HEK293 (cell line): ENCODE measurements at regions not wholly inside any gene's neighbourhood (a gene's known extent, or its start where the extent isn't known, plus 50 kb on each side); places are given as distances from the start of the nearest gene placed in this dataset.

Experiments used
- CTCF ChIA-PET: fragments of 350-600 bp; formaldehyde crosslinking; extraction: SDS; loops from one replicate; lab custom pipeline; 2021; ENCODE audit warnings: antibody characterized with exemption; lab: Yijun Ruan, JAX
- POLR2A ChIA-PET: fragments of 300-600 bp; formaldehyde crosslinking; extraction: SDS; loops from one replicate; lab custom pipeline; 2020; ENCODE audit warnings: antibody characterized with exemption, inconsistent platforms; lab: Yijun Ruan, JAX
- H3K27ac ChIP-seq: fragments of 200-500 bp; sonication (Bioruptor generic); 2 replicates; pipeline ENCODE4 v1.5.1; 2014; ENCODE audit warnings: low read depth, low read length, control low read depth, inconsistent platforms; ENCODE audit errors: extremely low read depth
- H3K36me3 ChIP-seq, 2 experiments: fragments of 200-500 bp in 1 of 2; sonication (Bioruptor generic) in 1 of 2; 1 replicate in 1 of 2; 2 replicates in 1 of 2; pipeline ENCODE4 v1.5.1; 2014 to 2017; ENCODE audit warnings: inconsistent platforms in 2 of 2, low read length in 2 of 2; ENCODE audit not compliant: control insufficient read depth in 2 of 2, insufficient read depth in 1 of 2
- H3K4me1 ChIP-seq: fragments of 200-500 bp; sonication (Bioruptor generic); 2 replicates; pipeline ENCODE4 v1.5.1; 2014; ENCODE audit warnings: mild to moderate bottlenecking, low read length, inconsistent platforms; ENCODE audit not compliant: control insufficient read depth, insufficient read depth
- H3K4me3 ChIP-seq: 2 replicates; pipeline ENCODE4 v1.5.1; 2011; ENCODE audit warnings: low read depth, mild to moderate bottlenecking, control low read depth, low read length, moderate library complexity
- H3K9me3 ChIP-seq: fragments of 200-500 bp; sonication (Bioruptor generic); 2 replicates; pipeline ENCODE4 v1.5.1; 2014; ENCODE audit warnings: low read depth, low read length, inconsistent platforms; ENCODE audit not compliant: control insufficient read depth, insufficient read depth
- FEZF1 ChIP-seq: fragments of 450-650 bp; formaldehyde crosslinking; IDR thresholded peaks from 2 replicates; pipeline ENCODE4 v1.5.1; 2016; ENCODE audit warnings: missing biosample characterization, missing genetic modification characterization
- GLIS2 ChIP-seq: fragments of 450-650 bp; formaldehyde crosslinking; IDR thresholded peaks from 2 replicates; pipeline ENCODE4 v1.5.1; 2016; ENCODE audit warnings: missing biosample characterization, missing genetic modification characterization
- HOXA7 ChIP-seq: sonication (generic); formaldehyde crosslinking; IDR thresholded peaks from 2 replicates; pipeline ENCODE4 v1.8.1; 2022; ENCODE audit warnings: missing genetic modification reagents, borderline replicate concordance
- KLF10 ChIP-seq: fragments of 450-650 bp; IDR thresholded peaks from 2 replicates; pipeline ENCODE4 v1.5.1; 2018; ENCODE audit warnings: missing biosample characterization, mild to moderate bottlenecking, missing genetic modification characterization
- MZF1 ChIP-seq: fragments of 450-650 bp; formaldehyde crosslinking; IDR thresholded peaks from 2 replicates; pipeline ENCODE4 v1.5.1; 2017; ENCODE audit warnings: missing biosample characterization, missing genetic modification characterization, borderline replicate concordance
- RBAK ChIP-seq: fragments of 450-650 bp; formaldehyde crosslinking; IDR thresholded peaks from 2 replicates; pipeline ENCODE4 v1.5.1; 2016; ENCODE audit warnings: missing biosample characterization, missing genetic modification characterization
- ZNF10 ChIP-seq: fragments of 450-650 bp; formaldehyde crosslinking; IDR thresholded peaks from 2 replicates; pipeline ENCODE4 v1.5.1; 2017; ENCODE audit warnings: missing biosample characterization, missing genetic modification characterization
- ZNF184 ChIP-seq: fragments of 450-650 bp; IDR thresholded peaks from 2 replicates; pipeline ENCODE4 v1.5.1; 2018; ENCODE audit warnings: missing biosample characterization, mild to moderate bottlenecking, missing genetic modification characterization
- ZNF302 ChIP-seq: fragments of 450-650 bp; formaldehyde crosslinking; IDR thresholded peaks from 2 replicates; pipeline ENCODE4 v1.5.1; 2016; ENCODE audit warnings: missing biosample characterization, missing genetic modification characterization, low read depth
- ZNF544 ChIP-seq: fragments of 450-650 bp; formaldehyde crosslinking; IDR thresholded peaks from 2 replicates; pipeline ENCODE4 v1.5.0; 2017; ENCODE audit warnings: missing biosample characterization, missing genetic modification characterization
- ZNF629 ChIP-seq: fragments of 450-650 bp; formaldehyde crosslinking; IDR thresholded peaks from 2 replicates; pipeline ENCODE4 v1.5.1; 2017; ENCODE audit warnings: missing biosample characterization, missing genetic modification characterization
- ZNF654 ChIP-seq: fragments of 450-650 bp; formaldehyde crosslinking; IDR thresholded peaks from 2 replicates; pipeline ENCODE4 v1.5.1; 2016; ENCODE audit warnings: low read depth, missing biosample characterization, missing genetic modification characterization
- ZNF701 ChIP-seq: fragments of 450-650 bp; formaldehyde crosslinking; IDR thresholded peaks from 2 replicates; pipeline ENCODE4 v1.5.1; 2016; ENCODE audit warnings: missing biosample characterization, missing genetic modification characterization
- TF ChIP-seq, protein P1 (sequence below): sonication (generic); formaldehyde crosslinking; IDR thresholded peaks from 2 replicates; pipeline ENCODE4 v1.8.1; 2022; ENCODE audit warnings: mild to moderate bottlenecking, moderate library complexity, missing genetic modification reagents
- TF ChIP-seq, protein P2 (sequence below): fragments of 450-650 bp; formaldehyde crosslinking; IDR thresholded peaks from 2 replicates; pipeline ENCODE4 v1.5.1; 2017; ENCODE audit warnings: missing biosample characterization, mild to moderate bottlenecking, missing genetic modification characterization, moderate library complexity
- TF ChIP-seq, protein P3 (sequence below): fragments of 450-650 bp; formaldehyde crosslinking; IDR thresholded peaks from 2 replicates; pipeline ENCODE4 v1.5.1; 2017; ENCODE audit warnings: missing biosample characterization, missing genetic modification characterization
- TF ChIP-seq, protein P4 (sequence below): fragments of 450-650 bp; formaldehyde crosslinking; conservative IDR thresholded peaks from 2 replicates; pipeline ENCODE4 v1.5.1; 2016; ENCODE audit warnings: low read depth, missing biosample characterization, missing genetic modification characterization
- TF ChIP-seq, protein P5 (sequence below): fragments of 450-650 bp; formaldehyde crosslinking; IDR thresholded peaks from 2 replicates; pipeline ENCODE4 v1.5.1; 2016; ENCODE audit warnings: missing biosample characterization, missing genetic modification characterization
- TF ChIP-seq, protein P6 (sequence below): fragments of 450-650 bp; formaldehyde crosslinking; optimal IDR thresholded peaks from 2 replicates; pipeline ENCODE3; 2016; ENCODE audit warnings: missing biosample characterization, mild to moderate bottlenecking, missing genetic modification characterization
- TF ChIP-seq, protein P7 (sequence below): fragments of 450-650 bp; formaldehyde crosslinking; IDR thresholded peaks from 2 replicates; pipeline ENCODE4 v1.5.1; 2016; ENCODE audit warnings: missing biosample characterization, missing genetic modification characterization, low read depth

DNA sequence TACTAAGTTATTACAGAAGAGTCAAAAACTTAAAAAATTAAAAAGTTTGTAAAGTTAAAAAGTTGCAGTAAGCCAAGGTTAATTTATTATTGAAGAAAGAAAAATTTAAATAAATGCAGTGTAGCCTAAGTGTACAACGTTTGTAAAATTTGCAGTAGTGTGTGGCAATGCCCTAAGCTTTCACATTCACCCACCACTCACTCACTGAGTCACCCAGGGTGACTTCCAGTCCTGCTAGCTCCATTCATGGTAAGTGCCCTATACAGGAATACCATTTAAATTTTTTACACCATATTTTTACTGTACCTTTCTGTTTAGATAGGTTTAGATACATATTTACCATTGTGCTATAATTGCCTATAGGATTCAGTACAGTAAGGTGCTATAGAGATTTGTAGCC is 88.6 kb downstream of the CTH start (continued):
- TF ChIP-seq, protein P1, sequence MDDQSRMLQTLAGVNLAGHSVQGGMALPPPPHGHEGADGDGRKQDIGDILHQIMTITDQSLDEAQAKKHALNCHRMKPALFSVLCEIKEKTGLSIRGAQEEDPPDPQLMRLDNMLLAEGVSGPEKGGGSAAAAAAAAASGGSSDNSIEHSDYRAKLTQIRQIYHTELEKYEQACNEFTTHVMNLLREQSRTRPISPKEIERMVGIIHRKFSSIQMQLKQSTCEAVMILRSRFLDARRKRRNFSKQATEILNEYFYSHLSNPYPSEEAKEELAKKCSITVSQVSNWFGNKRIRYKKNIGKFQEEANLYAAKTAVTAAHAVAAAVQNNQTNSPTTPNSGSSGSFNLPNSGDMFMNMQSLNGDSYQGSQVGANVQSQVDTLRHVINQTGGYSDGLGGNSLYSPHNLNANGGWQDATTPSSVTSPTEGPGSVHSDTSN (CRISPR knock-in tag), result no peak
- TF ChIP-seq HOXA7 (CRISPR knock-in tag) (no peak), ZNF544 (no peak), ZNF629 (no peak), ZNF302 (tag by site-specific recombination) (no peak), GLIS2 (no peak), RBAK (tag by site-specific recombination) (no peak), ZNF184 (no peak)
- TF ChIP-seq, protein P2, sequence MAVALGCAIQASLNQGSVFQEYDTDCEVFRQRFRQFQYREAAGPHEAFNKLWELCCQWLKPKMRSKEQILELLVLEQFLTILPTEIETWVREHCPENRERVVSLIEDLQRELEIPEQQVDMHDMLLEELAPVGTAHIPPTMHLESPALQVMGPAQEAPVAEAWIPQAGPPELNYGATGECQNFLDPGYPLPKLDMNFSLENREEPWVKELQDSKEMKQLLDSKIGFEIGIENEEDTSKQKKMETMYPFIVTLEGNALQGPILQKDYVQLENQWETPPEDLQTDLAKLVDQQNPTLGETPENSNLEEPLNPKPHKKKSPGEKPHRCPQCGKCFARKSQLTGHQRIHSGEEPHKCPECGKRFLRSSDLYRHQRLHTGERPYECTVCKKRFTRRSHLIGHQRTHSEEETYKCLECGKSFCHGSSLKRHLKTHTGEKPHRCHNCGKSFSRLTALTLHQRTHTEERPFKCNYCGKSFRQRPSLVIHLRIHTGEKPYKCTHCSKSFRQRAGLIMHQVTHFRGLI, result no peak
- TF ChIP-seq, all 188 proteins: peak for 0

DNA sequence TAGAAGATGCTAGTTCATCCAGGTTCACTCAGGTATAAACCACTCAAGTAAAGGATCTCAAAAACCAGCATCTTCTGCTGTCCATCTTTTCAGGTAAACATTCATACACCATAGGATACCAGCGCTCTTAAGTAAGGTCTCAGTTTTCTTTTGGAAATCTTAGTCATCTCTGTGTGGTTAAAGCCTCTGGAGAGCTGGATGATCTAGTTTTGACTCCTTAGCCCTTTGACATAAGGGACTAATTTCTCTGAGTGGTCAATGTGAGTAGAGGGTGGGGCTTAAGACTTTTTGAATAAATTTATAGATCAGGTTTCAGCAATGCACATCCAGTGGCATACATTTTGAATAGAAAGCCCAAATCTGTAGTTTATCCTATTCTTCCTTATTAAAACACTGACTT is 92.3 kb downstream of the CTH start:
- Histone ChIP-seq H3K9me3 (no peaks in the 10 kb centered on the region), H3K36me3 (no peaks in the 10 kb centered on the region), H3K27ac (no peak overlapping the region), H3K4me1 (peaks cover 4% of the 10 kb centered on the region), H3K4me3 (no peak overlapping the region)
- ChIA-PET CTCF (no interaction called here), POLR2A (no interaction called here)
- TF ChIP-seq ZNF10 (tag by site-specific recombination) (no peak), MZF1 (tag by site-specific recombination) (no peak), ZNF654 (tag by site-specific recombination) (no peak), KLF10 (tag by site-specific recombination) (no peak), FEZF1 (tag by site-specific recombination) (no peak), ZNF701 (tag by site-specific recombination) (no peak)
- TF ChIP-seq, protein P3, sequence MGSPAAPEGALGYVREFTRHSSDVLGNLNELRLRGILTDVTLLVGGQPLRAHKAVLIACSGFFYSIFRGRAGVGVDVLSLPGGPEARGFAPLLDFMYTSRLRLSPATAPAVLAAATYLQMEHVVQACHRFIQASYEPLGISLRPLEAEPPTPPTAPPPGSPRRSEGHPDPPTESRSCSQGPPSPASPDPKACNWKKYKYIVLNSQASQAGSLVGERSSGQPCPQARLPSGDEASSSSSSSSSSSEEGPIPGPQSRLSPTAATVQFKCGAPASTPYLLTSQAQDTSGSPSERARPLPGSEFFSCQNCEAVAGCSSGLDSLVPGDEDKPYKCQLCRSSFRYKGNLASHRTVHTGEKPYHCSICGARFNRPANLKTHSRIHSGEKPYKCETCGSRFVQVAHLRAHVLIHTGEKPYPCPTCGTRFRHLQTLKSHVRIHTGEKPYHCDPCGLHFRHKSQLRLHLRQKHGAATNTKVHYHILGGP (tag by site-specific recombination), result no peak
- TF ChIP-seq, protein P4, sequence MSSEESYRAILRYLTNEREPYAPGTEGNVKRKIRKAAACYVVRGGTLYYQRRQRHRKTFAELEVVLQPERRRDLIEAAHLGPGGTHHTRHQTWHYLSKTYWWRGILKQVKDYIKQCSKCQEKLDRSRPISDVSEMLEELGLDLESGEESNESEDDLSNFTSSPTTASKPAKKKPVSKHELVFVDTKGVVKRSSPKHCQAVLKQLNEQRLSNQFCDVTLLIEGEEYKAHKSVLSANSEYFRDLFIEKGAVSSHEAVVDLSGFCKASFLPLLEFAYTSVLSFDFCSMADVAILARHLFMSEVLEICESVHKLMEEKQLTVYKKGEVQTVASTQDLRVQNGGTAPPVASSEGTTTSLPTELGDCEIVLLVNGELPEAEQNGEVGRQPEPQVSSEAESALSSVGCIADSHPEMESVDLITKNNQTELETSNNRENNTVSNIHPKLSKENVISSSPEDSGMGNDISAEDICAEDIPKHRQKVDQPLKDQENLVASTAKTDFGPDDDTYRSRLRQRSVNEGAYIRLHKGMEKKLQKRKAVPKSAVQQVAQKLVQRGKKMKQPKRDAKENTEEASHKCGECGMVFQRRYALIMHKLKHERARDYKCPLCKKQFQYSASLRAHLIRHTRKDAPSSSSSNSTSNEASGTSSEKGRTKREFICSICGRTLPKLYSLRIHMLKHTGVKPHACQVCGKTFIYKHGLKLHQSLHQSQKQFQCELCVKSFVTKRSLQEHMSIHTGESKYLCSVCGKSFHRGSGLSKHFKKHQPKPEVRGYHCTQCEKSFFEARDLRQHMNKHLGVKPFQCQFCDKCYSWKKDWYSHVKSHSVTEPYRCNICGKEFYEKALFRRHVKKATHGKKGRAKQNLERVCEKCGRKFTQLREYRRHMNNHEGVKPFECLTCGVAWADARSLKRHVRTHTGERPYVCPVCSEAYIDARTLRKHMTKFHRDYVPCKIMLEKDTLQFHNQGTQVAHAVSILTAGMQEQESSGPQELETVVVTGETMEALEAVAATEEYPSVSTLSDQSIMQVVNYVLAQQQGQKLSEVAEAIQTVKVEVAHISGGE (tag by site-specific recombination), result no peak
- TF ChIP-seq, protein P5, sequence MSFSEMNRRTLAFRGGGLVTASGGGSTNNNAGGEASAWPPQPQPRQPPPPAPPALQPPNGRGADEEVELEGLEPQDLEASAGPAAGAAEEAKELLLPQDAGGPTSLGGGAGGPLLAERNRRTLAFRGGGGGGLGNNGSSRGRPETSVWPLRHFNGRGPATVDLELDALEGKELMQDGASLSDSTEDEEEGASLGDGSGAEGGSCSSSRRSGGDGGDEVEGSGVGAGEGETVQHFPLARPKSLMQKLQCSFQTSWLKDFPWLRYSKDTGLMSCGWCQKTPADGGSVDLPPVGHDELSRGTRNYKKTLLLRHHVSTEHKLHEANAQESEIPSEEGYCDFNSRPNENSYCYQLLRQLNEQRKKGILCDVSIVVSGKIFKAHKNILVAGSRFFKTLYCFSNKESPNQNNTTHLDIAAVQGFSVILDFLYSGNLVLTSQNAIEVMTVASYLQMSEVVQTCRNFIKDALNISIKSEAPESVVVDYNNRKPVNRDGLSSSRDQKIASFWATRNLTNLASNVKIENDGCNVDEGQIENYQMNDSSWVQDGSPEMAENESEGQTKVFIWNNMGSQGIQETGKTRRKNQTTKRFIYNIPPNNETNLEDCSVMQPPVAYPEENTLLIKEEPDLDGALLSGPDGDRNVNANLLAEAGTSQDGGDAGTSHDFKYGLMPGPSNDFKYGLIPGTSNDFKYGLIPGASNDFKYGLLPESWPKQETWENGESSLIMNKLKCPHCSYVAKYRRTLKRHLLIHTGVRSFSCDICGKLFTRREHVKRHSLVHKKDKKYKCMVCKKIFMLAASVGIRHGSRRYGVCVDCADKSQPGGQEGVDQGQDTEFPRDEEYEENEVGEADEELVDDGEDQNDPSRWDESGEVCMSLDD (tag by site-specific recombination), result no peak
- TF ChIP-seq, protein P6, sequence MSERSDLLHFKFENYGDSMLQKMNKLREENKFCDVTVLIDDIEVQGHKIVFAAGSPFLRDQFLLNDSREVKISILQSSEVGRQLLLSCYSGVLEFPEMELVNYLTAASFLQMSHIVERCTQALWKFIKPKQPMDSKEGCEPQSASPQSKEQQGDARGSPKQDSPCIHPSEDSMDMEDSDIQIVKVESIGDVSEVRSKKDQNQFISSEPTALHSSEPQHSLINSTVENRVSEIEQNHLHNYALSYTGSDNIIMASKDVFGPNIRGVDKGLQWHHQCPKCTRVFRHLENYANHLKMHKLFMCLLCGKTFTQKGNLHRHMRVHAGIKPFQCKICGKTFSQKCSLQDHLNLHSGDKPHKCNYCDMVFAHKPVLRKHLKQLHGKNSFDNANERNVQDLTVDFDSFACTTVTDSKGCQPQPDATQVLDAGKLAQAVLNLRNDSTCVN (tag by site-specific recombination), result no peak
- TF ChIP-seq, protein P7, sequence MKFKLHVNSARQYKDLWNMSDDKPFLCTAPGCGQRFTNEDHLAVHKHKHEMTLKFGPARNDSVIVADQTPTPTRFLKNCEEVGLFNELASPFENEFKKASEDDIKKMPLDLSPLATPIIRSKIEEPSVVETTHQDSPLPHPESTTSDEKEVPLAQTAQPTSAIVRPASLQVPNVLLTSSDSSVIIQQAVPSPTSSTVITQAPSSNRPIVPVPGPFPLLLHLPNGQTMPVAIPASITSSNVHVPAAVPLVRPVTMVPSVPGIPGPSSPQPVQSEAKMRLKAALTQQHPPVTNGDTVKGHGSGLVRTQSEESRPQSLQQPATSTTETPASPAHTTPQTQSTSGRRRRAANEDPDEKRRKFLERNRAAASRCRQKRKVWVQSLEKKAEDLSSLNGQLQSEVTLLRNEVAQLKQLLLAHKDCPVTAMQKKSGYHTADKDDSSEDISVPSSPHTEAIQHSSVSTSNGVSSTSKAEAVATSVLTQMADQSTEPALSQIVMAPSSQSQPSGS, result no peak
